ENCODE measurements at regions not wholly inside any gene's neighbourhood (a gene's known extent, or its start where the extent isn't known, plus 50 kb on each side); places are given as distances from the start of the nearest gene placed in this dataset.
A peak's percentile ranks its signal among the peaks of the same experiment; 100 is the strongest.

DNA sequence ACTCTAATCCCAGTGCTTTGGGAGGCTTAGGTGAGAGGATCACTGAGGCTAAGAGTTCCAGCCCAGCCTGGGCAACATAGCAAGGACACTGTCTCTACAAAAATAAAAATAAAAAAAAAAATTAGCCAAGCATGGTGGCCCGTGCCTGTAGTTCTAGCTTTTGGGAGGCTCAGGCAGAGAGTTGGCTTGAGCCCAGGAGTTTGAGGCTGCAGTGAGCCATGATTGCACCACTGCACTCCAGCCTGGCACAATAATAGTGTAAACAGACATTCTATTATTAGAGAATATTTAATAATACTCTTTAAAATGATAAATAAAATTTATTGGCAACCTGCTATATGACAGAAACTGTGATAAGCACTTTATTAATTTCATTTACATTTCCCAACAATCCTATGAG is 908.9 kb downstream of the TUSC7 start:
- no peak for DNase-seq
- no peak for TF ChIP-seq POLR2A (IDR thresholded peaks at IDR 0.05)
- TF ChIP-seq, protein P1, sequence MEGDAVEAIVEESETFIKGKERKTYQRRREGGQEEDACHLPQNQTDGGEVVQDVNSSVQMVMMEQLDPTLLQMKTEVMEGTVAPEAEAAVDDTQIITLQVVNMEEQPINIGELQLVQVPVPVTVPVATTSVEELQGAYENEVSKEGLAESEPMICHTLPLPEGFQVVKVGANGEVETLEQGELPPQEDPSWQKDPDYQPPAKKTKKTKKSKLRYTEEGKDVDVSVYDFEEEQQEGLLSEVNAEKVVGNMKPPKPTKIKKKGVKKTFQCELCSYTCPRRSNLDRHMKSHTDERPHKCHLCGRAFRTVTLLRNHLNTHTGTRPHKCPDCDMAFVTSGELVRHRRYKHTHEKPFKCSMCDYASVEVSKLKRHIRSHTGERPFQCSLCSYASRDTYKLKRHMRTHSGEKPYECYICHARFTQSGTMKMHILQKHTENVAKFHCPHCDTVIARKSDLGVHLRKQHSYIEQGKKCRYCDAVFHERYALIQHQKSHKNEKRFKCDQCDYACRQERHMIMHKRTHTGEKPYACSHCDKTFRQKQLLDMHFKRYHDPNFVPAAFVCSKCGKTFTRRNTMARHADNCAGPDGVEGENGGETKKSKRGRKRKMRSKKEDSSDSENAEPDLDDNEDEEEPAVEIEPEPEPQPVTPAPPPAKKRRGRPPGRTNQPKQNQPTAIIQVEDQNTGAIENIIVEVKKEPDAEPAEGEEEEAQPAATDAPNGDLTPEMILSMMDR (IDR thresholded peaks at IDR 0.05), result no peak
- Histone ChIP-seq H3K4me1 (no peaks in the 10 kb centered on the region), H3K9me3 (no peaks in the 10 kb centered on the region), H3K36me3 (no peaks in the 10 kb centered on the region), H3K27ac (no peak overlapping the region), H3K27me3 (no peaks in the 10 kb centered on the region), H3K4me3 (no peak overlapping the region)
- intact Hi-C loops (cut with DNase I), result no loop called here
- ATAC-seq, result no peak
- WGBS (ENCODE audit: insufficient coverage, low coverage, low lambda C conversion rate, missing lambda C conversion rate), result 57% methylated on average over 1 of the region's 1 CpG

DNA sequence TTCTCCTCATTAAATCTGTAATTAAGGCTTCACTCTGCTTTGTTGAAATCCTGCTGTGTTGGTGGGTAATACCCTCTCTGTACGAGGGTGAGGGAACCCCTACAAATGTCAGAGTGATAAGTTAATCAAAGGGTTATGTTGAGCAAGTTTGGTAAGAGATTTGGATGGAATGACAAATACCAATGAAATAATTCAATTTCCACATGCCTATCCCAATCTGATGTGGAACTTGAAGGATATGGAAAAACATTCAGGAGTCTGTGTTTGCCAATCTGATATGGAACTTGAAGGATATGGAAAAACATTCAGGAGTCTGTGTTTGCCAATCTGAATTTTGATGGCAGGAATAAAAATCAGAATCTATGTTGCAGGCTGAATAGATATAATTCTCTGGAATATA is 910.2 kb downstream of the TUSC7 start:
- H3K36me3 ChIP-seq, result no peaks in the 10 kb centered on the region
- intact Hi-C loops (cut with DNase I), result no loop called here
- ATAC-seq, result no peak

DNA sequence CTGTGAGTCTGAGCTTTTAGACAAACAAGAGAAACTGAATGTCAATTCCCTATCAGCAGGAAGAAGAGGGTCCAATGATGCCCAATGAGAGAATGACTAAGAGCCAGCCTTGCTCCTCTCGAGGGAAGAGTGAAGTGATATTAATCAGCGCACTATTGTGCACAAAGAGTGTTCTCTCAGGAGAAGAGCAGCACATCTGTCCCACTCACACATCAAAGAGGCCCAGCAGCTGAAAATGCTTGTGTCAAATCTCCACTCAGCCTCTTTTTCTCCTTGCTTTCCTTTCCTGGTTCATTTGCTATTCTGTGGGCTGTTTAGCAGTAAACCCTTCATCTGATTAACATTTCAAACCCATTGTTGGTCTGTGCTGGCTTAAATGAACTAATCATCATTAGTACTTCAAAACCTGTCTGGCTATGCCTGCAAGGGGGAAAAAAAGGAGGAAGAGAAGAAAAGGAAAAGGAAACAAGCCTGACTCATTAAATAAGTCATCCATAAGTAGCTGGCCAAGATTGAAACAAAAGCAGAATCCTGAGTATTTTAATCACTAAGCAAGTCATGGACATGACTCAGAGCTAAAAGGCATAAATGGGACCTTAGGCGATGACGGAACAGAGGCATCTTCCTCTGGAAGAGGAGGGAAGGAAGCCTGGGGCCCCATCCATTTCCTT is 912.7 kb downstream of the TUSC7 start:
- H3K9me3 ChIP-seq, result no peaks in the 10 kb centered on the region
- ATAC-seq, result peak in 2 of 4 donors; percentile 38 to 67
- WGBS (ENCODE audit: insufficient coverage, low coverage, low lambda C conversion rate, missing lambda C conversion rate), result 36% methylated on average over 4 of the region's 4 CpGs

More for the DNA sequence above, 910.2 kb downstream of the TUSC7 start:
- TF ChIP-seq POLR2A (IDR thresholded peaks at IDR 0.05), result no peak
- TF ChIP-seq, protein P1 (IDR thresholded peaks at IDR 0.05), result no peak
- WGBS (ENCODE audit: insufficient coverage, low coverage, low lambda C conversion rate, missing lambda C conversion rate), result 23% methylated on average over 1 of the region's 1 CpG
- H3K4me3 ChIP-seq, result no peak overlapping the region
- no peaks in the 10 kb centered on the region for H3K9me3 ChIP-seq
- no peak overlapping the region for H3K27ac ChIP-seq
- no peaks in the 10 kb centered on the region for H3K27me3 ChIP-seq
- H3K4me1 ChIP-seq, result no peaks in the 10 kb centered on the region
- no peak for DNase-seq

DNA sequence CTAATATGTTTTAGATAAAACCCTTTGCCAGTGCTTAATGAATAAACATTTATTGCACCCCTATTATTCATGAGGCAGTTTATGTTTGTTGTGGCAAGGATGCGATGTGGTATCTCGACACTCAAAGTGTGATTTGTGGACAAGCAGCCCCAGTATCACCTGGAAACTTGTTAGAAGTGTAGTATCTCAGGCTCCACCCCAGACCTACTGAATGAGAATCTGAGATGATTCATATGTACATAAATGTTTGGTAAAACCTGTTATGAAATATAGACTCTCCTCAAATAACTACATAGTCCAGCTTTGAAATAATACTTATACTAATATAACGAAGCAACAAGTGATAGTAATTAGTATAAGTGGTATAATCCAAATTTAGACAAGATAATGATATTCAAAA is 914.8 kb downstream of the TUSC7 start:
- H3K27ac ChIP-seq, result no peak overlapping the region
- TF ChIP-seq POLR2A (IDR thresholded peaks at IDR 0.05), result no peak
- TF ChIP-seq, protein P1 (IDR thresholded peaks at IDR 0.05), result no peak
- H3K27me3 ChIP-seq, result no peaks in the 10 kb centered on the region
- H3K4me3 ChIP-seq, result no peak overlapping the region
- intact Hi-C loops (cut with DNase I), result no loop called here
- WGBS (ENCODE audit: insufficient coverage, low coverage, low lambda C conversion rate, missing lambda C conversion rate), result 56% methylated on average over 3 of the region's 3 CpGs
- H3K36me3 ChIP-seq, result no peaks in the 10 kb centered on the region
- no peak for ATAC-seq
- DNase-seq, result no peak
- no peaks in the 10 kb centered on the region for H3K9me3 ChIP-seq
- H3K4me1 ChIP-seq, result no peaks in the 10 kb centered on the region

More for the DNA sequence above, 912.7 kb downstream of the TUSC7 start:
- Histone ChIP-seq H3K27me3 (no peaks in the 10 kb centered on the region), H3K4me3 (no peak overlapping the region), H3K36me3 (no peaks in the 10 kb centered on the region), H3K27ac (no peak overlapping the region), H3K4me1 (no peaks in the 10 kb centered on the region)
- no peak for DNase-seq
- intact Hi-C loops (cut with DNase I), result no loop called here
- no peak for TF ChIP-seq POLR2A (IDR thresholded peaks at IDR 0.05)
- TF ChIP-seq, protein P1 (IDR thresholded peaks at IDR 0.05), result no peak

DNA sequence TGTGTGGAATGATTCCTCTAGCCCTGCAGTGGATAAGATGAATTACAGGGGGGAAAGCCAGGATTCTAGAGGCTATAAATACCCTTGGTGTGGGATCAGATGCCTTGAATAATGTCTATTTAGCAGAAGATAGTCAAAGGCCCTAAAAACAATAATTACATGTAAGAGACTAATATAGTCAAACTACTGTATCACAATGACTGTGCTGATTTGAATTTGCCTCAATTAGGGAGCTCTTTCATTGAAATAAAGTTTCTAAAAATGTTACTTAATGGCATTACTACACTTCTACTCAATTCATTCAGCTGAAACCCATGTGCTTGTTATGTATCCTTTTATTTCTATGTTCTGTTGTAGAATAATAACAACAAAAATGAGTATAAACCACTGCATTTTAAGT is 915.6 kb downstream of the TUSC7 start:
- no peak for TF ChIP-seq POLR2A (IDR thresholded peaks at IDR 0.05)
- TF ChIP-seq, protein P1 (IDR thresholded peaks at IDR 0.05), result no peak
- no peaks in the 10 kb centered on the region for H3K9me3 ChIP-seq
- no peaks in the 10 kb centered on the region for H3K36me3 ChIP-seq
- no peaks in the 10 kb centered on the region for H3K4me1 ChIP-seq
- ATAC-seq, result no peak
- H3K4me3 ChIP-seq, result no peak overlapping the region
- DNase-seq, result no peak
- no peak overlapping the region for H3K27ac ChIP-seq
- intact Hi-C loops (cut with DNase I), result no loop called here
- no peaks in the 10 kb centered on the region for H3K27me3 ChIP-seq

All from right lobe of liver (tissue), 6 donors.